ENCODE measurements at regions not wholly inside any gene's neighbourhood (a gene's known extent, or its start where the extent isn't known, plus 50 kb on each side); places are given as distances from the start of the nearest gene placed in this dataset.
"Not testable (repeated sequence)": the region's sequence is repeated elsewhere in the genome, so short reads cannot be mapped to it uniquely, and the experiment has no call there.

DNA sequence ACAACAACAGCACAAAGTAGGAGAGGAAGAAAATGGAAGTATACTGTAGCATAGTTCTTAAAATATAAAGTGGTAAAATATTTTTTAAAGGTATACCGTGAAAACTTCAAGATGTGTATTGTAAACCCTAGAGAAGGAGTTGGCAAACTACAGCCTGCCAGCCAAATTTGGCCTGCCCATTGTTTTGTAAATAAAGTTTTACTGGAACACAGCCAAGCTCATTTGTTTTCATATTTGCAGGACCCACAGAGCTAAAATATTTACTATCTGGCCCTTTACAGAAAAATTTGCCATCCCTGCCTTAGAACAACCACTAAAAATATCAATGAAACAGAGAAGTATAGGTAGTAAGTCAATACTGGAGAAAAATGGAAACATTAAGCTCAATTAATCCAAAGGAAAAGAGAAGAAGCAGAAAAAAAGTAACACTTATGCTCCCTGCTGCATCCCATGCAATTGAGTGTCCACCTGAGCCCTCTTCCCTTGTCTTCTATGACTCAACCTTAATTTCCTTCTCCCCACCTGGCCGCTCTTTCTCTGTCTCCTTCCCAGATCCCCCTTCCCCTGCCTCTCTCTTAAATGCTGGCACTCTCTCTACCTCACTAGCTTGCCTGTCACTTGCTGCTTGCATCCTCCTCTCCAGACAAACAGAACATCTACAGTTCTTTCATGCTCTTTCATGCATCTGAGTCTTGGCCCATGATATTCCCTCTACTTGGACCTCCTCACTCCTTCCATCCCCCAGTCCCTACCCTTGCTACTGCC, 50.6 kb upstream of the FER start:
- ATAC-seq (replicated peaks) (no peak), DNase-seq (no peak)
- peaks cover 3 to 4% of the 10 kb centered on the region in 2 donors for H3K4me1 Mint-ChIP-seq
- H3K4me3 Mint-ChIP-seq, result no peak overlapping the region
- no peaks in the 10 kb centered on the region for H3K9me3 Mint-ChIP-seq
- H3K27ac Mint-ChIP-seq, result no peak overlapping the region
- peaks cover 4% of the 10 kb centered on the region in 2 donors for H3K27me3 Mint-ChIP-seq
- no peaks in the 10 kb centered on the region for H3K36me3 Mint-ChIP-seq

DNA sequence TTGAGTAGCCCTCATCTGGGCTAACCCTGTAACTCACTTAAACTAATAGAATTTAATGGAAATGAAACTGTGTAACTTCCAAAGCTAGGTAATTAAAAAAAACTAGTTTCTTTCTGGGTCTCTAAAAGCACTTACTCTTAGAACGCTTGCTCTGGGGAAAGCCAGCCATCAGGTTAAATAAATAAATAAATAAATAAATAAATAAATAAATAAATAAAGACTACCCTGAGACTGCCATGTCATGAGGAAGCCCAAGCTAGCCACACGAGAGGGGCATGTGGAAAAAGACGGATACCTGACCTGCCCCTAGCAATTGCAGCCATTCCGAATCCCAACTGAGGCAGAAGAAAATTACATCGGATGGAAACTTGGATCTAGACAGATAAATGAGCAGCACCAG, 51.3 kb upstream of the FER start:
- no peak for ATAC-seq (replicated peaks)
- no peak overlapping the region for H3K4me3 Mint-ChIP-seq
- DNase-seq, result no peak
- no peaks in the 10 kb centered on the region for H3K9me3 Mint-ChIP-seq
- no peaks in the 10 kb centered on the region for H3K36me3 Mint-ChIP-seq
- peaks cover 2 to 4% of the 10 kb centered on the region in 2 donors for H3K4me1 Mint-ChIP-seq
- no peak overlapping the region for H3K27ac Mint-ChIP-seq
- H3K27me3 Mint-ChIP-seq, result peaks cover 4% of the 10 kb centered on the region in 2 donors

DNA sequence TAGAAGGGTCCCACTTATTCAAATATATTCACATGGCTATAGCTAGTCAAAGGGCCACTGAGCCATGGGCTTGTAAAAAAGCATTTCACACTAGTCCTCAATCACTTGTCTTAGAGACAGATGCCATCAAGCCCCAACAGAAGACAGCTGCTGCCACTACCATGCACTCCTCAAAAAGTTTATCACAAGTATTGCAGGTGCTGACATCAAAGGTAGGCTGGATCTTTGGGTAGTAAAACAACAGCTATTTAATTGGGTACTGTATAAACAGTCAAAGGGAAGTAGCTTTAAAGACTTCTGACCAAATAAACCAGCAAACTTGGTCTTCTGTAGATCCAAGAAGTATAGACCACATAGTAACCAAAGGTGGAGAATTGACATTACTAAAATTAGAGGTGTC, 59.2 kb upstream of the FER start:
- Mint-ChIP-seq H3K4me3 (no peak overlapping the region), H3K27ac (no peak overlapping the region), H3K9me3 (no peaks in the 10 kb centered on the region), H3K36me3 (no peaks in the 10 kb centered on the region), H3K4me1 (peaks cover 5 to 20% of the 10 kb centered on the region in 2 donors), H3K27me3 (no peaks in the 10 kb centered on the region)
- no peak for ATAC-seq (replicated peaks)
- DNase-seq, result no peak

DNA sequence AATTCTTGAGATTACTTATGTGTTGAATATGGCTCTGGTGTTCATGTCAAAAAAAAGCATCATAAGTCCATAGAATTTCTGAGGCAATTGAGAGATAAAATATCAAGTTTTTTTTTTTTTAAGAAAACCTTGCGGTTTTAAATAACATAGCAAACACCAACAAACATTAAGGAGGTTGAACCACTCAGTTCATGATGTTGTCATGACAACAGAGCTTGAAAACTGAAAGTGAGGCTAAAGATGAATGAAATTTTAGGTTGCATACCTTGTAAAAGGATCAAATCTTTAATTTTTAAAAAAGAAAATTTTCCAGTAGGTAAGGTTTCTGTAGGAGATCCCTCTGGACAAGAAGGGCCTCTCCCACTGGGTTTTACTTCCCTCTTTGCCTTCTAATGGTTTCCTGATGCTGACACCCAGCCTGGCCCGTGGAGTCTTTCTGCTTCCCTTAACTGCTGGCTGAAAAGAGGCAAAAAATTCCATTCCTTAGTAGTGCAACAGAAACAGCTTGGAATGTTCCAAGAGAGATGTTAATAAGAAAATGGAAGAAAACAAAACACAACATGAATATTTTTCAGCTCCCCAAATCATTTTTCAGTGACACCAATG, 60.0 kb upstream of the FER start:
- no peak for DNase-seq
- peaks cover 5 to 20% of the 10 kb centered on the region in 2 donors for H3K4me1 Mint-ChIP-seq
- H3K27me3 Mint-ChIP-seq, result no peaks in the 10 kb centered on the region
- no peak overlapping the region for H3K4me3 Mint-ChIP-seq
- H3K36me3 Mint-ChIP-seq, result no peaks in the 10 kb centered on the region
- no peak for ATAC-seq (replicated peaks)
- peaks cover 0 to 2% of the 10 kb centered on the region in 2 donors for H3K9me3 Mint-ChIP-seq
- no peak overlapping the region for H3K27ac Mint-ChIP-seq

DNA sequence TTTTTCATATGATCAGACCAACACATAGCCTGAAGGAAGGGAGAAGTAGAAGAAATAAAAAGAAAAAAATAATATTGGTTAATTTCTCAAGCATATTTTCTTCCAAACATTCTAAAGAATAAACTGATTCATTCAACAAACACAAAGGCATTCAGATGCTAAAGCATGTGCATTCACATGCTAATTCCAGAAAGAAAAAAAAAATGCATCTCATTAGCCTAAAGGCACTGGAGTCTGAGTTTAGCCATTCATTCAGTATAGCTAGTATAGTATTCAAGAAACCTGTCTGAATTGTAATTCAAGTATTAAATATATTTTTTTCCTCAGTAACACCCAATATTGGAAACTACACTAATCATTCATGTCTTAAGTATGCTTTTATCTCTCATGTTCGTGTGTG, 61.0 kb upstream of the FER start:
- peaks cover 8 to 20% of the 10 kb centered on the region in 2 donors for H3K4me1 Mint-ChIP-seq

DNA sequence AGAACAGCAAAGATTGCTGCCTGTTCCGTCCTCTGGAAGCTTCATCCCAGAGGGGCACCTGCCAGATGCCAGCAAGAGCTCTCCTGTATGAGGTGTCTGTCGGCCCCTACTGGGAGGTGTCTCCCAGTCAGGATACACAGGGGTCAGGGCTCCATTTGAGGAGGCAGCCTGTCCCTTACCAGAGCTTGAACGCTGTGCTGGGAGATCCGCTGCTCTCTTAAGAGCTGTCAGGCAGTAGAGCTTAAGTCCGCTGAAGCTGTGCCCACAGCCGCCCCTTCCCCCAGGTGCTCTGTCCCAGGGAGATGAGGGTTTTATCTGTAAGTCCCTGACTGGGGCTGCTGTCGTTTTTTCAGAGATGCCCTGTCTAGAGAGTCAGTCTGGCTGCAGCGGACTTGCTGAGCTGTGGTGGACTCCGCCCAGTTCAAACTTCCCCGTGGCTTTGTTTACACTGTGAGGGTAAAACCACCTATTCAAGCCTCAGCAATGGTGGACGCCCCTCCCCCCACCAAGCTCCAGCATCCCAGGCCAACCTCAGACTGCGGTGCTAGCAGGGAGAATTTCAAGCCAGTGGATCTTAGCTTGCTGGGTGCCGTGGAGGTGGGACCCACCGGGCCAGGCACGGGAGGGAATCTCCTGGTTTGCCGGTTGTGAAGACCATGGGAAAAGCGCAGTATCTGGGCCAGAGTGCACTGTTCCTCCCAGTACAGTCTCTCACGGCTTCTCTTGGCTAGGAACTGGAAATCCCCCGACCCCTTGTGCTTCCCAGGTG, 62.1 kb upstream of the FER start:
- not testable (repeated sequence) for H3K27ac Mint-ChIP-seq, H3K27me3 Mint-ChIP-seq, DNase-seq, H3K9me3 Mint-ChIP-seq, H3K4me3 Mint-ChIP-seq, H3K36me3 Mint-ChIP-seq
- ATAC-seq (replicated peaks), result peak; percentile 39 to 57
- H3K4me1 Mint-ChIP-seq, result peaks cover 8 to 20% of the 10 kb centered on the region in 2 donors

More for the DNA sequence above, 61.0 kb upstream of the FER start:
- DNase-seq (no peak), ATAC-seq (replicated peaks) (no peak)
- H3K9me3 Mint-ChIP-seq, result peaks cover 0 to 2% of the 10 kb centered on the region in 2 donors
- H3K36me3 Mint-ChIP-seq, result no peaks in the 10 kb centered on the region
- H3K4me3 Mint-ChIP-seq, result no peak overlapping the region
- H3K27me3 Mint-ChIP-seq, result no peaks in the 10 kb centered on the region
- no peak overlapping the region for H3K27ac Mint-ChIP-seq

DNA sequence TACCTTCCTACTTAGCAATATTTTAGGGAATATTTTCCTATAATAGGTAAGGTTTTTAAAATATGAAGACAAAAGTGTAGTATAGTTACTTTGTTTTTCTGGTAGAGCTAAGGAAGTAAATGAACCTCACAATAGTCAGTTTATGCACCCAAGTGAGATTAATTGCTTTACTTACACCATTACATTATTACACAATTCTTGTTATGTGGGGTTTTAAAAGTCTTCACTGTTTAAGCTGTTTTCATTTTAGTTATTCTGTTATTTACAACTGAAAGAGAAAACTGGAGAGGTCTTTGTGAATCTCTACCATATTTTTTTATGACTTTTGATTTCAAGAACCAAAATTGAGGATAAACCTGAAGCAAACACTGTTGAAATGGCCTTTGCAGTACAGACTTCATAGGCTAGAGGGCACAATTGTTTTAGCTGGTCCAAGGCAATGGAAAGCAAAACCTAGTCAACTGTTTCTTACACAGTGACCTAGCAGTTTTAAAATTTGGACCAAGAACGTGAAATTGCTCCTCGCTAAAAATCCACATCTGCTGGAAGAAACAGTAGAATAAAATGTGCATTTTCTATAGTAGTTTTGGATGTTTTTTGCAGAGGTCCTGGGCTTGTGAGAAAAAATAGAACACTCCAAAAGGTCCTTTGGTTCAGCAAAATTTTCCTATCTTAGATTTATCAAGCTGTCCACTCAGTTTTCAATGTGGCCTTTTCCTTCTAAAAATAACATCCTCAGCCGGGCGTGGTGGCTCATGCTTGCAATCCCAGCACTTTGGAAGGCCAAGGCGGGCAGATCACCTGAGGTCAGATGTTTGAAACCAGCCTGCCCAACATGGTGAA, 66.4 kb upstream of the FER start:
- Mint-ChIP-seq H3K27me3 (peaks cover 0 to 9% of the 10 kb centered on the region in 2 donors), H3K4me3 (peak overlapping the region in 1 of 2 donors; percentile 53), H3K9me3 (peaks cover 0 to 2% of the 10 kb centered on the region in 2 donors), H3K27ac (peak overlapping the region; percentile 75), H3K36me3 (no peaks in the 10 kb centered on the region), H3K4me1 (peaks cover 6 to 19% of the 10 kb centered on the region in 2 donors)
- peak; percentile 89 to 92 for ATAC-seq (replicated peaks)
- DNase-seq, result peak; percentile 47

DNA sequence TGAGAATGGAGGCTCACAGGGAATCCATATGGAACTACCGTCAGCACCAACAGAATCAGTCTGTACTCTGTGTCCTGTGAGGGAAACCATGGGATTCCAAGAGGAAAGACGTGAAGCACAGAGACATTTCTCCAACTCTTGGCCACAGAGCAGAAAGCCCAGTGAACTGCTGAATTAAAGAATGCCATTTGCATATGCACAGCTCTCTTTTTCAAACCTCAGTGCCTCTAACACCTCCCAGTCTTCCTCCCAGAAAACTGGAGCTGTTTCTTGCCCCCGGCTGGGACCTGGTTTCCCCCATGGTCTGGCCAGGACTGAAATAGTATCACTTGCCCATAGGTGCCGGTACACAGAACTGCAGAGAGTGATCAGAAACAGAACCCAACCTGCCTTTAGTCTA, 69.6 kb upstream of the FER start:
- Mint-ChIP-seq H3K4me1 (peaks cover 0 to 6% of the 10 kb centered on the region in 2 donors), H3K4me3 (no peak overlapping the region)

DNA sequence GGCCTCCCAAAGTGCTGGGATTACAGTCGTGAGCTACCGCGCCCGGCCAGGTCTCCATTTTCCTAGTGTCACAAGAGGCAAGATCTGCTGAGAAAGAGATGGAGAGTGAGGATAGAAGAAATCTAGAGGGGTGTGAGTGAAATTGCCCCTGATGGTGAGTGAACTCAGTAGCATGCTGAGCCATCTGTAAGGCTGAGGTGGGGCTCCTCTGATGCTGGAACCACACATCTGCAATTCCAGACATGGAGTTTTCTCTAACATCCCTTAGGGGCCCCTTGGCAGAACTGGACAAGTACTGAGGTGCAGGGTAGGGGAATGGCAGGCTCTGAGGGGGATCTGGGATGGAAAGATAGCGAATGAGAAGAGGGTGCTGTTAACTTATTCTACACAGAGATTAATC, 72.0 kb upstream of the FER start:
- H3K27me3 Mint-ChIP-seq, result peaks cover 11 to 24% of the 10 kb centered on the region in 2 donors
- no peaks in the 10 kb centered on the region for H3K36me3 Mint-ChIP-seq
- DNase-seq, result no peak
- H3K4me3 Mint-ChIP-seq, result no peak overlapping the region
- no peak overlapping the region for H3K27ac Mint-ChIP-seq
- peaks cover 0 to 3% of the 10 kb centered on the region in 2 donors for H3K4me1 Mint-ChIP-seq
- ATAC-seq (replicated peaks), result no peak
- H3K9me3 Mint-ChIP-seq, result no peaks in the 10 kb centered on the region

More for the DNA sequence above, 69.6 kb upstream of the FER start:
- Mint-ChIP-seq H3K27ac (no peak overlapping the region), H3K36me3 (no peaks in the 10 kb centered on the region), H3K27me3 (peaks cover 11 to 18% of the 10 kb centered on the region in 2 donors), H3K9me3 (peaks cover 0 to under 1% of the 10 kb centered on the region in 2 donors)
- ATAC-seq (replicated peaks) (no peak), DNase-seq (no peak)

DNA sequence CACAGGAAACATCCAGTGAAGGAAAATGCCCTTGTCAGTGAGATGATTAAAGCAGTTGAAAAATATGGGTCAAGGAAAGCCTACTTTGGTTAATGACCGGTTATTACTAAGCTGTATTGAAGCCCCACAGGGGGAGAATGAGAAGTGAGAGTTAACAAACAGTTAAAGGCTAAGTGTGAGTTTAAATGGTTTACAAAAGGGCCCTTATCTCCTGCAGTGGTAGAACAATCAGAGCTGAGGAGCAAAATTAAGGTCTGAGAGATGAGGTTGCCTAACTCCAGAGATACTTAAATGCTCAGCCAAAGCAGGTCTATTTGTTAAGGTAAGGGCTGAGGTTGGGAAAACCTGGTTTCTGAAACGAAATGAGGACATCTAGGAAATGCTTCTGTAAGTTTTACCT, 75.1 kb upstream of the FER start:
- H3K27ac Mint-ChIP-seq, result no peak overlapping the region
- DNase-seq (no peak), ATAC-seq (replicated peaks) (no peak)
- H3K4me1 Mint-ChIP-seq, result no peaks in the 10 kb centered on the region
- H3K27me3 Mint-ChIP-seq, result peaks cover 19 to 27% of the 10 kb centered on the region in 2 donors
- no peaks in the 10 kb centered on the region for H3K9me3 Mint-ChIP-seq
- no peak overlapping the region for H3K4me3 Mint-ChIP-seq
- H3K36me3 Mint-ChIP-seq, result no peaks in the 10 kb centered on the region

DNA sequence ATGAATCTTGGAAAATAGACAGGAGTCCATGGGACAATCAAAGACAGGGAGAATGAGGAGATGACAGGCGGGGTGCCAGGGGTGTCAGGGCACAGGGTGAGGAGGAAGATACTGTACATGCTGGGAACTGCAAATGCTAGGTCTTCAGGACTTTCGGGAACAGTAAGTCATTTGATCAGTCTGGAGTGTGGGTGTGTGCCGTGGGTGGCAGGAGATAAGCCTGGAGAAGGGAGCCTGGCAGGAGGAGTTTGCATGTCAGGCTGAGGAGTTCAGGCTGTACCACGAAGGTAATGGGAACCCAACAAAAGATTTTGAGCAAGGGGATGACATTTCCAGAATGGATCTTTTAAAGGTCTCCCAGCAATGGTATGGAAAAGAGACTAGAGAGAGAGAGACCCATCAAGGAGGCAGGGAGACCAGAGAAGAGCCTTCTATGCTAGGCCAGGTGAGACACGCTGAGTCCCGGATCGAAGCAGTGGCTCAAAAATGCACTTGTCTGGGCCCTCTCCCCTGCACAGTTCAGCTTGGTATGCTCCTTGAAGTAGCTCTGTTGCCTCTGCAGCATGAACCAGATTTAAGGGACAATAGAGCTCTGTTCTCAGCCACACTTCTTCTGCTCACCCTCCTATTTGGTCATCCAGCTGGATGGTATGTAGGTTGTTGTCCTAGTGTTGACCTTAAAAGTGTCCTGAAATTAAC, 77.0 kb upstream of the FER start:
- DNase-seq (no peak), ATAC-seq (replicated peaks) (no peak)
- Mint-ChIP-seq H3K27ac (no peak overlapping the region), H3K27me3 (peaks cover 26 to 27% of the 10 kb centered on the region in 2 donors), H3K4me1 (no peaks in the 10 kb centered on the region), H3K9me3 (peaks cover 0 to 2% of the 10 kb centered on the region in 2 donors), H3K4me3 (no peak overlapping the region), H3K36me3 (no peaks in the 10 kb centered on the region)

DNA sequence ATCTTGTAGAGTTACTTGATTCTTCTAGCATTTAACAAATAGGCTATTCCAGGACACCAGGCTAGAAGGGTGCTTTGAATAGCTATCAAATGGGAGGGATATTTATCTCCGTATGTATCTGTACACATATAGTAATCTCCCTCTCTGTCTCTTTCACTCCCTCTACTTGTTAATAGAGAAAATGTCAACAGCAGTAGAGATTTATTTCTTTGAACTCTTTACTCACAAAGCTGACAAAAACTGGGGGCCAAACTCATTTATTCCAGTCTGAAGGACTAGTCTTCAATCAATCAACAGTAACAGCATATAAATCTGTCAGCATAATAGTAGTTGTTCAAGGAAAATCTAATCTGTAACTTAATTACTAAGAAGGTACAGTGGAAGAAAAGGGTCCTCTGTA, 78.2 kb upstream of the FER start:
- Mint-ChIP-seq H3K4me1 (no peaks in the 10 kb centered on the region), H3K27ac (no peak overlapping the region), H3K36me3 (no peaks in the 10 kb centered on the region), H3K27me3 (peaks cover 18 to 19% of the 10 kb centered on the region in 2 donors), H3K9me3 (peaks cover 0 to 2% of the 10 kb centered on the region in 2 donors), H3K4me3 (no peak overlapping the region)
- DNase-seq (no peak), ATAC-seq (replicated peaks) (no peak)

DNA sequence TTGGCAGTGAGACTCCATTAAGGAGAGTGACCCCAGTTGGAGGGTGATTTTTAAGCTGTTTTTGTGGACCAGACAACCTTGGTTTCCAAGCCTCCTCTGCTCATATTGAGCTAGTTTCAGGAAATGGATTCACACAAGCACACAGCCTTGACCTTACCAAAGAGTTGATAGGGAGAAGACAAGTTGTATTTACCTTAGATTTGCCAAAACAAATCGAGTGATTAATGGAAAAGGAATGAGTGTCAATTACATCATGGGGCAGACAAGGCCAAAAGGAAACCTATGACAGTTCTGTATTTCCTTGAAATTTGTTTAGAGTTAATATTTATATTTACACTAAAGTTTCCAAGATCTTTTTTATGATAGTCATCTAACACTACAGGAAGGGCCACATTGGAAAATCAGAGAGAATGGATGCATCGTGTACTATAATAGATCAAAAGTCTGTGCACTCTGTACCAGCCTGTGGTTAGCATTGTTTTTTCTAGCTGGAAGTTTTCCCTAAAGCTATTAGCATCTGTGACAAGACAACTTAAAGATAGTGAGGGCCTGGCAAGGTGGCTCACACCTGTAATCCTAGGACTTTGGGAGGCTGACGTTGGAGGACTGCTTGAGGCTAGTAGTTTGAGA, 86.0 kb upstream of the FER start:
- peaks cover 0 to 3% of the 10 kb centered on the region in 2 donors for H3K4me1 Mint-ChIP-seq
- no peaks in the 10 kb centered on the region for H3K9me3 Mint-ChIP-seq
- ATAC-seq (replicated peaks) (no peak), DNase-seq (no peak)
- H3K36me3 Mint-ChIP-seq, result no peaks in the 10 kb centered on the region
- no peak overlapping the region for H3K27ac Mint-ChIP-seq
- H3K4me3 Mint-ChIP-seq, result no peak overlapping the region
- H3K27me3 Mint-ChIP-seq, result peaks cover 10 to 20% of the 10 kb centered on the region in 2 donors

All from stimulated activated naive B cell treated with anti-CD40 and anti-IgM and Interleukin-4, amounts not matched to agents 10 μg/mL and 1 μg/mL and 100 μg/mL, for 72 hours (primary cell).